HepG2 (cell line): ENCODE measurements at regions not wholly inside any gene's neighbourhood (a gene's known extent, or its start where the extent isn't known, plus 50 kb on each side); places are given as distances from the start of the nearest gene placed in this dataset.

Experiments
- ELF3 ChIP-seq: IDR thresholded peaks from 2 replicates; pipeline ENCODE4 v1.6.1; 2016; ENCODE audit warnings: missing genetic modification reagents, missing compliant biosample characterization
- ELK4 ChIP-seq: sonication (generic); formaldehyde crosslinking; IDR thresholded peaks from 2 replicates; pipeline ENCODE4 v1.9.0; 2021; ENCODE audit warnings: missing genetic modification reagents, borderline replicate concordance
- ETV5 ChIP-seq: IDR thresholded peaks from 2 replicates; pipeline ENCODE4 v1.6.1; 2018; ENCODE audit warnings: missing biosample characterization, missing genetic modification reagents, inconsistent platforms, borderline replicate concordance
- KLF15 ChIP-seq: sonication (generic); formaldehyde crosslinking; IDR thresholded peaks from 2 replicates; pipeline ENCODE4 v1.8.1; 2023; ENCODE audit warnings: borderline replicate concordance, mild to moderate bottlenecking, inconsistent platforms, missing genetic modification reagents, mixed read lengths
- MAFG ChIP-seq: sonication (generic); formaldehyde crosslinking; IDR thresholded peaks from 2 replicates; pipeline ENCODE4 v1.5.1; 2020; ENCODE audit warnings: mild to moderate bottlenecking, missing genetic modification reagents
- MIXL1 ChIP-seq: IDR thresholded peaks from 2 replicates; pipeline ENCODE4 v1.6.1; 2016
- PAXIP1 ChIP-seq: sonication (generic); formaldehyde crosslinking; conservative IDR thresholded peaks from 2 replicates; pipeline ENCODE4 v1.4.0; 2020; ENCODE audit warnings: mild to moderate bottlenecking, missing genetic modification reagents, moderate library complexity
- PITX1 ChIP-seq: sonication (generic); formaldehyde crosslinking; IDR thresholded peaks from 2 replicates; pipeline ENCODE4 v1.5.1; 2020; ENCODE audit warnings: mild to moderate bottlenecking, missing genetic modification reagents
- SIX4 ChIP-seq: sonication (generic); formaldehyde crosslinking; IDR thresholded peaks from 2 replicates; pipeline ENCODE4 v1.4.0; 2020; ENCODE audit warnings: missing genetic modification reagents
- TBP ChIP-seq: sonication (generic); formaldehyde crosslinking; IDR thresholded peaks from 2 replicates; pipeline ENCODE4 v1.5.0; 2020; ENCODE audit warnings: missing genetic modification reagents
- TGIF2 ChIP-seq: IDR thresholded peaks from 2 replicates; pipeline ENCODE4 v1.6.1; 2016; ENCODE audit warnings: control low read depth, missing compliant biosample characterization
- ZFP41 ChIP-seq: sonication (generic); formaldehyde crosslinking; IDR thresholded peaks from 2 replicates; pipeline ENCODE4 v1.4.0; 2020; ENCODE audit warnings: mild to moderate bottlenecking, missing genetic modification reagents, borderline replicate concordance
- ZFP62 ChIP-seq: sonication (generic); formaldehyde crosslinking; IDR thresholded peaks from 2 replicates; pipeline ENCODE4 v1.4.0; 2020; ENCODE audit warnings: missing genetic modification reagents
- ZNF407 ChIP-seq: sonication (generic); formaldehyde crosslinking; IDR thresholded peaks from one replicate; pipeline ENCODE4 v1.5.1; 2020; ENCODE audit warnings: mild to moderate bottlenecking, missing genetic modification reagents; ENCODE audit errors: not compliant biosample characterization
- TF ChIP-seq, protein P1 (sequence below): sonication (generic); formaldehyde crosslinking; IDR thresholded peaks from 2 replicates; pipeline ENCODE4 v1.4.0; 2020; ENCODE audit warnings: missing genetic modification reagents, borderline replicate concordance

DNA sequence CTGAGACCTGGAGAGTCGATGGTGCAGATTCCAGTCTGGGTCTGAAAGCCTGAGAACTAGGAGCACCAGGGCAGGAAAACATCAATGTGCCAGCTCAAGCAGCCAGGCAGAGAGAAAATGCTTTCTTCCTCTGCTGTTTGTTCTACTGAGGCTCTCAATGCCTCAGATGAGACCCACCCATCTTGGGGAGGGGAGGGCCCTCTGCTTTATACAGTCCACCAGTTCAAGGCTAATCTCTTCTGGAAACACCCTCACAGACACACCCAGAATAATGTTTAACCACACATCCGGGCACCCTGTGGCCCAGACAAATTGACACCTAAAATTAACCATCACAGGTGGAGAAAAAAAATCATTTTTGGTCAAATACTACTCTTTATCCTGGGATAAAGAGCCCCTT, 89.3 kb upstream of the SLC22A23 start (continued):
- no peak for TF ChIP-seq ZNF407 (CRISPR knock-in tag)
- TF ChIP-seq PAXIP1 (CRISPR knock-in tag): peak; percentile 77
- no peak for TF ChIP-seq TBP (CRISPR knock-in tag)
- no peak for TF ChIP-seq ZFP62
- TF ChIP-seq SIX4 (CRISPR knock-in tag): no peak
- TF ChIP-seq PITX1: peak; percentile 49; the same call in 1 of the 2 replicates
- TF ChIP-seq KLF15 (CRISPR knock-in tag): no peak
- TF ChIP-seq ELK4 (CRISPR knock-in tag): no peak
- peak; percentile 63; the same call in 1 of the 2 replicates for TF ChIP-seq ETV5
- no peak for TF ChIP-seq ELF3
- no peak for TF ChIP-seq TGIF2 (CRISPR knock-in tag)
- TF ChIP-seq MIXL1 (CRISPR knock-in tag): no peak
- TF ChIP-seq MAFG: no peak
- TF ChIP-seq, protein P1, sequence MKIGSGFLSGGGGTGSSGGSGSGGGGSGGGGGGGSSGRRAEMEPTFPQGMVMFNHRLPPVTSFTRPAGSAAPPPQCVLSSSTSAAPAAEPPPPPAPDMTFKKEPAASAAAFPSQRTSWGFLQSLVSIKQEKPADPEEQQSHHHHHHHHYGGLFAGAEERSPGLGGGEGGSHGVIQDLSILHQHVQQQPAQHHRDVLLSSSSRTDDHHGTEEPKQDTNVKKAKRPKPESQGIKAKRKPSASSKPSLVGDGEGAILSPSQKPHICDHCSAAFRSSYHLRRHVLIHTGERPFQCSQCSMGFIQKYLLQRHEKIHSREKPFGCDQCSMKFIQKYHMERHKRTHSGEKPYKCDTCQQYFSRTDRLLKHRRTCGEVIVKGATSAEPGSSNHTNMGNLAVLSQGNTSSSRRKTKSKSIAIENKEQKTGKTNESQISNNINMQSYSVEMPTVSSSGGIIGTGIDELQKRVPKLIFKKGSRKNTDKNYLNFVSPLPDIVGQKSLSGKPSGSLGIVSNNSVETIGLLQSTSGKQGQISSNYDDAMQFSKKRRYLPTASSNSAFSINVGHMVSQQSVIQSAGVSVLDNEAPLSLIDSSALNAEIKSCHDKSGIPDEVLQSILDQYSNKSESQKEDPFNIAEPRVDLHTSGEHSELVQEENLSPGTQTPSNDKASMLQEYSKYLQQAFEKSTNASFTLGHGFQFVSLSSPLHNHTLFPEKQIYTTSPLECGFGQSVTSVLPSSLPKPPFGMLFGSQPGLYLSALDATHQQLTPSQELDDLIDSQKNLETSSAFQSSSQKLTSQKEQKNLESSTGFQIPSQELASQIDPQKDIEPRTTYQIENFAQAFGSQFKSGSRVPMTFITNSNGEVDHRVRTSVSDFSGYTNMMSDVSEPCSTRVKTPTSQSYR (CRISPR knock-in tag): no peak
- TF ChIP-seq ZFP41: no peak
